ENCODE measurements at regions not wholly inside any gene's neighbourhood (a gene's known extent, or its start where the extent isn't known, plus 50 kb on each side); places are given as distances from the start of the nearest gene placed in this dataset.

DNA sequence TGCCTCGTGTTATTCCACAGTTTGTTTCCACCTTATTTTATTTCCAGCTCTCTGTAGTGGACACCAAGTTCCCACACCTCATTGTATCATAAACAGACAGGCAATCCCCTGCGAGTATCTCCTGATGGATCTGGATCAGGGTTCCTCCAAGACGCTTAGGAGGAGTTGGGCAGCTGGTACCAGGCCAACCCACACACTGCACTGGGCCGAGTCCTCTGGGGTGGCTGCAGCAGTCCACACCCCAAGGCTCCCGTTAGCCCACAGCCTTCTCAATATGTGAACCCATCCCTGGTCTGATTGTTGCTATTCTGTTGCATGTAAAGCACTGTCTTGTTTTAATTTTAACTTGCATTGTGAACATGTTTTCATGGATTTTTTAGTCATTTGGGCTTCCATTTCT is 178.8 kb upstream of the RAB6C start:
- TF ChIP-seq, protein P1, sequence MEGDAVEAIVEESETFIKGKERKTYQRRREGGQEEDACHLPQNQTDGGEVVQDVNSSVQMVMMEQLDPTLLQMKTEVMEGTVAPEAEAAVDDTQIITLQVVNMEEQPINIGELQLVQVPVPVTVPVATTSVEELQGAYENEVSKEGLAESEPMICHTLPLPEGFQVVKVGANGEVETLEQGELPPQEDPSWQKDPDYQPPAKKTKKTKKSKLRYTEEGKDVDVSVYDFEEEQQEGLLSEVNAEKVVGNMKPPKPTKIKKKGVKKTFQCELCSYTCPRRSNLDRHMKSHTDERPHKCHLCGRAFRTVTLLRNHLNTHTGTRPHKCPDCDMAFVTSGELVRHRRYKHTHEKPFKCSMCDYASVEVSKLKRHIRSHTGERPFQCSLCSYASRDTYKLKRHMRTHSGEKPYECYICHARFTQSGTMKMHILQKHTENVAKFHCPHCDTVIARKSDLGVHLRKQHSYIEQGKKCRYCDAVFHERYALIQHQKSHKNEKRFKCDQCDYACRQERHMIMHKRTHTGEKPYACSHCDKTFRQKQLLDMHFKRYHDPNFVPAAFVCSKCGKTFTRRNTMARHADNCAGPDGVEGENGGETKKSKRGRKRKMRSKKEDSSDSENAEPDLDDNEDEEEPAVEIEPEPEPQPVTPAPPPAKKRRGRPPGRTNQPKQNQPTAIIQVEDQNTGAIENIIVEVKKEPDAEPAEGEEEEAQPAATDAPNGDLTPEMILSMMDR (IDR thresholded peaks at IDR 0.05; ENCODE audit: insufficient read depth, low read length) = no peak
- no peak for TF ChIP-seq POLR2AphosphoS5 (IDR thresholded peaks at IDR 0.05; ENCODE audit: low read depth)
- TF ChIP-seq, protein P2, sequence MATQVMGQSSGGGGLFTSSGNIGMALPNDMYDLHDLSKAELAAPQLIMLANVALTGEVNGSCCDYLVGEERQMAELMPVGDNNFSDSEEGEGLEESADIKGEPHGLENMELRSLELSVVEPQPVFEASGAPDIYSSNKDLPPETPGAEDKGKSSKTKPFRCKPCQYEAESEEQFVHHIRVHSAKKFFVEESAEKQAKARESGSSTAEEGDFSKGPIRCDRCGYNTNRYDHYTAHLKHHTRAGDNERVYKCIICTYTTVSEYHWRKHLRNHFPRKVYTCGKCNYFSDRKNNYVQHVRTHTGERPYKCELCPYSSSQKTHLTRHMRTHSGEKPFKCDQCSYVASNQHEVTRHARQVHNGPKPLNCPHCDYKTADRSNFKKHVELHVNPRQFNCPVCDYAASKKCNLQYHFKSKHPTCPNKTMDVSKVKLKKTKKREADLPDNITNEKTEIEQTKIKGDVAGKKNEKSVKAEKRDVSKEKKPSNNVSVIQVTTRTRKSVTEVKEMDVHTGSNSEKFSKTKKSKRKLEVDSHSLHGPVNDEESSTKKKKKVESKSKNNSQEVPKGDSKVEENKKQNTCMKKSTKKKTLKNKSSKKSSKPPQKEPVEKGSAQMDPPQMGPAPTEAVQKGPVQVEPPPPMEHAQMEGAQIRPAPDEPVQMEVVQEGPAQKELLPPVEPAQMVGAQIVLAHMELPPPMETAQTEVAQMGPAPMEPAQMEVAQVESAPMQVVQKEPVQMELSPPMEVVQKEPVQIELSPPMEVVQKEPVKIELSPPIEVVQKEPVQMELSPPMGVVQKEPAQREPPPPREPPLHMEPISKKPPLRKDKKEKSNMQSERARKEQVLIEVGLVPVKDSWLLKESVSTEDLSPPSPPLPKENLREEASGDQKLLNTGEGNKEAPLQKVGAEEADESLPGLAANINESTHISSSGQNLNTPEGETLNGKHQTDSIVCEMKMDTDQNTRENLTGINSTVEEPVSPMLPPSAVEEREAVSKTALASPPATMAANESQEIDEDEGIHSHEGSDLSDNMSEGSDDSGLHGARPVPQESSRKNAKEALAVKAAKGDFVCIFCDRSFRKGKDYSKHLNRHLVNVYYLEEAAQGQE (IDR thresholded peaks at IDR 0.05; ENCODE audit: insufficient replicate concordance, low read depth) = no peak

Data from HL-60 (cell line).